ENCODE measurements at regions not wholly inside any gene's neighbourhood (a gene's known extent, or its start where the extent isn't known, plus 50 kb on each side); places are given as distances from the start of the nearest gene placed in this dataset.

GRCh38 chr3:103388214-103388613 is 953.4 kb downstream of the ZPLD1 start:
- TF ChIP-seq POLR2AphosphoS5 (IDR thresholded peaks at IDR 0.05) = no peak
- no peak for TF ChIP-seq CTCF (IDR thresholded peaks at IDR 0.05)
- TF ChIP-seq EP300 (IDR thresholded peaks at IDR 0.05) = no peak
- TF ChIP-seq POLR2A (IDR thresholded peaks at IDR 0.05) = no peak

Data from sigmoid colon (tissue), 4 donors.